ENCODE measurements at regions not wholly inside any gene's neighbourhood (a gene's known extent, or its start where the extent isn't known, plus 50 kb on each side); places are given as distances from the start of the nearest gene placed in this dataset.
"Not testable (repeated sequence)": the region's sequence is repeated elsewhere in the genome, so short reads cannot be mapped to it uniquely, and the experiment has no call there.

- no peak for DNase-seq (ENCODE audit: low spot score)
- no peak overlapping the region for H3K4me3 ChIP-seq
- no peak overlapping the region for H3K27ac ChIP-seq
- no peak for TF ChIP-seq CTCF (IDR thresholded peaks at IDR 0.05)
- H3K27me3 ChIP-seq = no peaks in the 10 kb centered on the region
- no peaks in the 10 kb centered on the region for H3K4me1 ChIP-seq
- no peaks in the 10 kb centered on the region for H3K9me3 ChIP-seq
- H3K36me3 ChIP-seq = no peaks in the 10 kb centered on the region
These were observed 98.0 kb downstream of the SLC25A46 start for GRCh38 chr5:110836851-110837250.

GRCh38 chr5:110838357-110838756 is 99.5 kb downstream of the SLC25A46 start:
- not testable (repeated sequence) for H3K4me3 ChIP-seq; H3K36me3 ChIP-seq; DNase-seq (ENCODE audit: low spot score); H3K27ac ChIP-seq; H3K27me3 ChIP-seq; H3K4me1 ChIP-seq; H3K9me3 ChIP-seq

- no peaks in the 10 kb centered on the region for H3K36me3 ChIP-seq
- no peak overlapping the region for H3K27ac ChIP-seq
- H3K4me1 ChIP-seq = no peaks in the 10 kb centered on the region
- no peaks in the 10 kb centered on the region for H3K27me3 ChIP-seq
- TF ChIP-seq CTCF (IDR thresholded peaks at IDR 0.05) = no peak
- H3K4me3 ChIP-seq = no peak overlapping the region
- no peak for DNase-seq (ENCODE audit: low spot score)
- H3K9me3 ChIP-seq = no peaks in the 10 kb centered on the region
These were observed 100.2 kb downstream of the SLC25A46 start for GRCh38 chr5:110838961-110839360.

GRCh38 chr5:110840347-110840960 is 101.6 kb downstream of the SLC25A46 start:
- Histone ChIP-seq H3K4me3 (no peak overlapping the region), H3K27me3 (no peaks in the 10 kb centered on the region), H3K27ac (no peak overlapping the region), H3K36me3 (no peaks in the 10 kb centered on the region), H3K9me3 (no peaks in the 10 kb centered on the region), H3K4me1 (no peaks in the 10 kb centered on the region)
- TF ChIP-seq CTCF (IDR thresholded peaks at IDR 0.05) = no peak
- no peak for DNase-seq (ENCODE audit: low spot score)

GRCh38 chr5:110841137-110841536 is 102.3 kb downstream of the SLC25A46 start:
- no peak for TF ChIP-seq CTCF (IDR thresholded peaks at IDR 0.05)
- Histone ChIP-seq H3K4me1 (no peaks in the 10 kb centered on the region), H3K27me3 (no peaks in the 10 kb centered on the region), H3K4me3 (no peak overlapping the region), H3K27ac (no peak overlapping the region), H3K36me3 (no peaks in the 10 kb centered on the region), H3K9me3 (no peaks in the 10 kb centered on the region)
- DNase-seq (ENCODE audit: low spot score) = no peak

- no peak for DNase-seq (ENCODE audit: low spot score)
- H3K27ac ChIP-seq = no peak overlapping the region
- H3K36me3 ChIP-seq = no peaks in the 10 kb centered on the region
- H3K9me3 ChIP-seq = no peaks in the 10 kb centered on the region
- TF ChIP-seq CTCF (IDR thresholded peaks at IDR 0.05) = no peak
- no peaks in the 10 kb centered on the region for H3K27me3 ChIP-seq
- no peak overlapping the region for H3K4me3 ChIP-seq
- H3K4me1 ChIP-seq = no peaks in the 10 kb centered on the region
These were observed 104.1 kb downstream of the SLC25A46 start for GRCh38 chr5:110842948-110843347.

Measured in right atrium auricular region (tissue), 2 donors.